B cell (primary cell): ENCODE measurements at regions not wholly inside any gene's neighbourhood (a gene's known extent, or its start where the extent isn't known, plus 50 kb on each side); places are given as distances from the start of the nearest gene placed in this dataset.

Experiments
- ATAC-seq: fragments of 200-7000 bp; cut with Tn5 transposase; one replicate; pipeline ENCODE4 v1.10.0; 2021; ENCODE audit warnings: low read depth, mild to moderate bottlenecking, moderate number of reproducible peaks, moderate library complexity
- CTCF ChIA-PET: fragments of 350-600 bp; sonication (Branson Sonifier 250); formaldehyde crosslinking; loops from one replicate; lab custom pipeline; 2021; ENCODE audit warnings: antibody characterized with exemption, inconsistent platforms; lab: Charles Lee
- POLR2A ChIA-PET: fragments of 350-600 bp; sonication (Branson Sonifier 250); formaldehyde crosslinking; loops from one replicate; lab custom pipeline; 2021; ENCODE audit warnings: antibody characterized with exemption; lab: Charles Lee
- DNase-seq: peaks from one replicate; pipeline ENCODE4 v3.0.0; 2013
- H2AFZ ChIP-seq: 2 replicates; pipeline ENCODE4 v1.6.1; 2012; ENCODE audit warnings: mild to moderate bottlenecking, low read depth, low read length; ENCODE audit not compliant: insufficient read depth, poor library complexity, severe bottlenecking
- H3K27ac ChIP-seq, 2 donors: 1 replicate in 1 of 2; 2 replicates in 1 of 2; pipeline ENCODE4 v1.5.1; 2012 to 2013; ENCODE audit warnings: low read length in 2 of 2, mild to moderate bottlenecking in 2 of 2, moderate library complexity in 1 of 2
- H3K27me3 ChIP-seq, 4 experiments: fragments of 200-600 bp in 1 of 4; sonication (generic) in 1 of 4; replicated peaks in 1 of 4; 1 replicate in 2 of 4; 2 replicates in 2 of 4; pipeline versions ENCODE4 v1.6.1 to v1.7.0; 2013 to 2016; ENCODE audit warnings: low read length in 3 of 4, mild to moderate bottlenecking in 2 of 4, mixed read lengths in 1 of 4, moderate library complexity in 1 of 4; ENCODE audit not compliant: insufficient read depth in 4 of 4, control insufficient read depth in 3 of 4; ENCODE audit errors: control extremely low read depth in 1 of 4
- H3K36me3 ChIP-seq, 2 experiments: replicated peaks in 1 of 2; 1 replicate in 1 of 2; 2 replicates in 1 of 2; pipeline versions ENCODE4 v1.6.1 to v1.7.1; 2013; ENCODE audit warnings: low read length in 1 of 2; ENCODE audit not compliant: insufficient read depth in 2 of 2, control insufficient read depth in 1 of 2; ENCODE audit errors: control extremely low read depth in 1 of 2, extremely low read depth in 1 of 2
- H3K4me1 ChIP-seq, 2 donors: fragments of 200-600 bp in 1 of 2; sonication (generic) in 1 of 2; 1 replicate in 1 of 2; 2 replicates in 1 of 2; pipeline versions ENCODE4 v1.5.1 to v1.6.1; 2013 to 2017; ENCODE audit warnings: low read length in 2 of 2; ENCODE audit not compliant: control insufficient read depth in 2 of 2, insufficient read depth in 2 of 2
- H3K4me2 ChIP-seq: replicated peaks from 2 replicates; pipeline ENCODE3; 2012; ENCODE audit warnings: mild to moderate bottlenecking, low read depth, low read length; ENCODE audit not compliant: poor library complexity, severe bottlenecking
- H3K4me3 ChIP-seq, 5 experiments: fragments of 200-600 bp in 1 of 5; sonication (generic) in 1 of 5; 1 replicate in 3 of 5; 2 replicates in 2 of 5; pipeline versions ENCODE4 v1.5.1 to v1.7.0; 2011 to 2016; ENCODE audit warnings: low read length in 4 of 5, mild to moderate bottlenecking in 4 of 5, low read depth in 2 of 5, control low read depth in 1 of 5, moderate library complexity in 1 of 5; ENCODE audit not compliant: insufficient read depth in 1 of 5; ENCODE audit errors: control extremely low read depth in 1 of 5, extremely low read depth in 1 of 5
- H3K79me2 ChIP-seq: fragments of 200-600 bp; sonication (generic); one replicate; pipeline ENCODE4 v1.6.0; 2016; ENCODE audit warnings: low read length; ENCODE audit not compliant: control insufficient read depth, insufficient read depth
- H3K9ac ChIP-seq: fragments of 200-600 bp; sonication (generic); 2 replicates; pipeline ENCODE4 v1.6.1; 2017; ENCODE audit warnings: mild to moderate bottlenecking, low read length, moderate library complexity
- H3K9me3 ChIP-seq, 3 donors: one replicate each; pipeline versions ENCODE4 v1.6.1 to v1.7.1; 2013; ENCODE audit warnings: low read length in 2 of 3; ENCODE audit not compliant: control insufficient read depth in 2 of 3, insufficient read depth in 1 of 3; ENCODE audit errors: control extremely low read depth in 1 of 3
- H4K20me1 ChIP-seq: 2 replicates; pipeline ENCODE4 v1.6.0; 2012; ENCODE audit warnings: mild to moderate bottlenecking, low read length; ENCODE audit not compliant: insufficient read depth, control insufficient read depth, poor library complexity, severe bottlenecking
- H3K27ac Mint-ChIP-seq: one replicate; pipeline ENCODE4 v1.8.0; 2021; ENCODE audit warnings: mixed read lengths
- H3K27me3 Mint-ChIP-seq: one replicate; pipeline ENCODE4 v1.8.0; 2021; ENCODE audit warnings: mixed read lengths
- H3K4me1 Mint-ChIP-seq: one replicate; pipeline ENCODE4 v1.8.0; 2021; ENCODE audit warnings: mixed read lengths
- H3K4me3 Mint-ChIP-seq: one replicate; pipeline ENCODE4 v1.8.0; 2021; ENCODE audit warnings: mixed read lengths
- H3K9me3 Mint-ChIP-seq: one replicate; pipeline ENCODE4 v1.8.0; 2022; ENCODE audit warnings: mixed read lengths; ENCODE audit not compliant: insufficient read depth
- EZH2 ChIP-seq: IDR thresholded peaks from 2 replicates; pipeline ENCODE4 v1.6.1; 2012; ENCODE audit warnings: borderline replicate concordance, low read depth, mild to moderate bottlenecking, moderate library complexity, low read length; ENCODE audit not compliant: insufficient read depth, poor library complexity, severe bottlenecking
- WGBS: methylation state at CpG from one replicate; pipeline ENCODE4 v1.1.5; 2013; ENCODE audit warnings: missing lambda C conversion rate; ENCODE audit not compliant: insufficient coverage; 5-methylcytosine and 5-hydroxymethylcytosine counted together
- intact Hi-C: fragments of 100-400 bp; cut with micrococcal nuclease; formaldehyde crosslinking; loops from one replicate; pipeline ENCODE4 v1.10.0; 2022
- TF ChIP-seq, protein P1 (sequence below): fragments of 200-600 bp; IDR thresholded peaks from one replicate; pipeline ENCODE4 v1.8.0; 2022; ENCODE audit warnings: antibody characterized with exemption, mild to moderate bottlenecking

DNA sequence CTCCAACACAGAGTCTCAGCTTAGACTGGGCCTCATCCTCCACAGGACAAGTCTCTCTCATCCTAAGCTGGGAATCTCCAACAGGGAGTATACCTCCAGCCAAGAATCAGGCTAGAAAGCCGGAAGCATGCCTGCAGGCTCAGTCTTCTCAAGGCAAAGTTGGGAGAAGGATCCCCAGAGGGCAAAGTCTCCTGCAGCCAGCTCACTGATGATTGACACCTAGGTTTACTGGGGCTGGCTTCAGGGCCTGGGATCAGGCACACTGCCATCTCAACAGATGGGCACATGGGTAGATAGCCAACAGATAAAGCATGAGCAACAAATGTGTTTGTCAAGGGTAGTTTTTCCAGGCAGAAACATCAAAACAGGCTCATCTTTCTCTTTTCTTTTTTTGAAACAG, 56.1 kb upstream of the TOX3 start:
- Histone ChIP-seq H3K27ac (no peak overlapping the region), H3K9ac (no peak overlapping the region), H3K4me2 (no peak overlapping the region), H3K36me3 (no peaks in the 10 kb centered on the region), H3K79me2 (no peaks in the 10 kb centered on the region), H3K27me3 (no peaks in the 10 kb centered on the region), H3K9me3 (no peaks in the 10 kb centered on the region), H3K4me3 (no peak overlapping the region), H3K4me1 (no peaks in the 10 kb centered on the region), H2AFZ (no peak overlapping the region), H4K20me1 (no peaks in the 10 kb centered on the region)
- no peaks in the 10 kb centered on the region for H3K4me1 Mint-ChIP-seq
- no peak for DNase-seq
- ChIA-PET POLR2A (no interaction called here), CTCF (no interaction called here)
- ATAC-seq, result no peak
- H3K27ac Mint-ChIP-seq, result no peak overlapping the region
- no peaks in the 10 kb centered on the region for H3K9me3 Mint-ChIP-seq
- no peak overlapping the region for H3K4me3 Mint-ChIP-seq
- no peaks in the 10 kb centered on the region for H3K27me3 Mint-ChIP-seq
- 69% methylated on average over 1 of the region's 1 CpG for WGBS
- TF ChIP-seq, protein P1, sequence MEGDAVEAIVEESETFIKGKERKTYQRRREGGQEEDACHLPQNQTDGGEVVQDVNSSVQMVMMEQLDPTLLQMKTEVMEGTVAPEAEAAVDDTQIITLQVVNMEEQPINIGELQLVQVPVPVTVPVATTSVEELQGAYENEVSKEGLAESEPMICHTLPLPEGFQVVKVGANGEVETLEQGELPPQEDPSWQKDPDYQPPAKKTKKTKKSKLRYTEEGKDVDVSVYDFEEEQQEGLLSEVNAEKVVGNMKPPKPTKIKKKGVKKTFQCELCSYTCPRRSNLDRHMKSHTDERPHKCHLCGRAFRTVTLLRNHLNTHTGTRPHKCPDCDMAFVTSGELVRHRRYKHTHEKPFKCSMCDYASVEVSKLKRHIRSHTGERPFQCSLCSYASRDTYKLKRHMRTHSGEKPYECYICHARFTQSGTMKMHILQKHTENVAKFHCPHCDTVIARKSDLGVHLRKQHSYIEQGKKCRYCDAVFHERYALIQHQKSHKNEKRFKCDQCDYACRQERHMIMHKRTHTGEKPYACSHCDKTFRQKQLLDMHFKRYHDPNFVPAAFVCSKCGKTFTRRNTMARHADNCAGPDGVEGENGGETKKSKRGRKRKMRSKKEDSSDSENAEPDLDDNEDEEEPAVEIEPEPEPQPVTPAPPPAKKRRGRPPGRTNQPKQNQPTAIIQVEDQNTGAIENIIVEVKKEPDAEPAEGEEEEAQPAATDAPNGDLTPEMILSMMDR, result no peak
- TF ChIP-seq EZH2, result no peak
- intact Hi-C loops, result no loop called here

GRCh38 chr16:52597772-52598483, 51.0 kb upstream of the TOX3 start:
- no peaks in the 10 kb centered on the region for H3K79me2 ChIP-seq
- H3K4me3 Mint-ChIP-seq, result no peak overlapping the region
- no peaks in the 10 kb centered on the region for H3K9me3 ChIP-seq
- ATAC-seq (no peak), DNase-seq (no peak)
- H3K4me2 ChIP-seq, result no peak overlapping the region
- intact Hi-C loops, result no loop called here
- H3K27me3 Mint-ChIP-seq, result no peaks in the 10 kb centered on the region
- H4K20me1 ChIP-seq, result no peaks in the 10 kb centered on the region
- no peak overlapping the region for H2AFZ ChIP-seq
- no peaks in the 10 kb centered on the region for H3K27me3 ChIP-seq
- no peaks in the 10 kb centered on the region for H3K4me1 ChIP-seq
- no peak overlapping the region for H3K27ac Mint-ChIP-seq
- H3K27ac ChIP-seq, result no peak overlapping the region
- WGBS, result 0% methylated on average over 1 of the region's 5 CpGs
- ChIA-PET CTCF (interaction anchor here (0.6 kb wide), 1 partner anchor 40 kb away, joined by 3 read pairs; no protein-coding TSS in a partner anchor), POLR2A (no interaction called here)
- H3K9ac ChIP-seq, result no peak overlapping the region
- H3K4me3 ChIP-seq, result no peak overlapping the region
- no peaks in the 10 kb centered on the region for H3K4me1 Mint-ChIP-seq
- TF ChIP-seq, protein P1, result no peak
- TF ChIP-seq EZH2, result no peak
- no peaks in the 10 kb centered on the region for H3K9me3 Mint-ChIP-seq
- H3K36me3 ChIP-seq, result no peaks in the 10 kb centered on the region
